ENCODE measurements at regions not wholly inside any gene's neighbourhood (a gene's known extent, or its start where the extent isn't known, plus 50 kb on each side); places are given as distances from the start of the nearest gene placed in this dataset.

- TF ChIP-seq CTCF (IDR thresholded peaks at IDR 0.05) (no peak), POLR2AphosphoS5 (IDR thresholded peaks at IDR 0.05) (no peak), EP300 (IDR thresholded peaks at IDR 0.05) (no peak), POLR2A (IDR thresholded peaks at IDR 0.05; ENCODE audit: low read depth) (no peak)
These were observed 233.8 kb downstream of the SIM1 start for GRCh38 chr6:100230953-100231316.

All from esophagus muscularis mucosa (tissue), 4 donors.